OCI-LY7 (cell line): ENCODE measurements at regions not wholly inside any gene's neighbourhood (a gene's known extent, or its start where the extent isn't known, plus 50 kb on each side); places are given as distances from the start of the nearest gene placed in this dataset.

Source experiments
- BruUV-seq: library from RNA; stranded (reverse); fragments of 400-500 nt; replicated peaks from 2 replicates; lab custom pipeline; 2021; lab: Mats Ljungman, UMichigan
- CTCF ChIA-PET: fragments of 300-600 bp; sonication (Branson Sonifier 250); formaldehyde crosslinking; loops from one replicate; lab custom pipeline; 2022; ENCODE audit warnings: antibody characterized with exemption; ENCODE audit not compliant: unreplicated experiment; lab: Charles Lee
- POLR2A ChIA-PET: fragments of 300-600 bp; sonication (Branson Sonifier 250); formaldehyde crosslinking; loops from one replicate; lab custom pipeline; 2022; ENCODE audit warnings: antibody characterized with exemption; lab: Charles Lee
- DNase-seq: peaks from one replicate; pipeline ENCODE4 v3.0.0-alpha.2; 2015; ENCODE audit warnings: low spot score
- H2AFZ ChIP-seq: fragments of 200-600 bp; sonication (generic), shearing (Covaris generic); 2 replicates; pipeline ENCODE4 v1.6.1; 2014; ENCODE audit warnings: mild to moderate bottlenecking, antibody characterized with exemption, low read length, moderate library complexity
- H3K27ac ChIP-seq: fragments of 200-600 bp; sonication (generic); 2 replicates; pipeline ENCODE4 v1.5.1; 2014; ENCODE audit warnings: mixed run types, low read depth, mild to moderate bottlenecking, moderate library complexity, low read length, inconsistent platforms; ENCODE audit not compliant: poor library complexity, severe bottlenecking
- H3K36me3 ChIP-seq: fragments of 200-600 bp; sonication (generic); 2 replicates; pipeline ENCODE4 v1.6.1; 2014; ENCODE audit warnings: mild to moderate bottlenecking, antibody characterized with exemption, low read length, moderate library complexity, mixed read lengths; ENCODE audit not compliant: insufficient read depth
- H3K4me1 ChIP-seq: fragments of 200-600 bp; sonication (generic); 2 replicates; pipeline ENCODE4 v1.5.1; 2014; ENCODE audit warnings: mild to moderate bottlenecking, low read length; ENCODE audit not compliant: insufficient read depth, poor library complexity, severe bottlenecking
- H3K4me2 ChIP-seq: fragments of 200-600 bp; sonication (generic); 2 replicates; pipeline ENCODE4 v1.6.1; 2014; ENCODE audit warnings: mild to moderate bottlenecking, low read length
- H3K4me3 ChIP-seq: fragments of 200-600 bp; sonication (generic); 2 replicates; pipeline ENCODE4 v1.5.1; 2014; ENCODE audit warnings: mild to moderate bottlenecking, low read depth, low read length; ENCODE audit not compliant: poor library complexity, severe bottlenecking
- H3K79me2 ChIP-seq: fragments of 200-600 bp; sonication (generic); 2 replicates; pipeline ENCODE4 v1.6.1; 2016; ENCODE audit warnings: low read depth, mild to moderate bottlenecking, low read length, moderate library complexity, mixed read lengths; ENCODE audit not compliant: insufficient read depth
- H3K9me2 ChIP-seq: fragments of 200-600 bp; sonication (generic); 2 replicates; pipeline ENCODE4 v1.6.1; 2016; ENCODE audit warnings: mild to moderate bottlenecking, low read length, mixed read lengths; ENCODE audit not compliant: insufficient read depth
- H3K9me3 ChIP-seq: fragments of 200-600 bp; sonication (generic); 2 replicates; pipeline ENCODE4 v1.6.1; 2014; ENCODE audit warnings: mild to moderate bottlenecking, mixed run types, low read length, mixed read lengths
- H4K20me1 ChIP-seq: fragments of 200-600 bp; sonication (generic); 2 replicates; pipeline ENCODE4 v1.6.1; 2014; ENCODE audit warnings: mild to moderate bottlenecking, antibody characterized with exemption, low read length, moderate library complexity, mixed read lengths; ENCODE audit not compliant: insufficient read depth
- EZH2phosphoT487 ChIP-seq: fragments of 200-600 bp; sonication (generic); IDR thresholded peaks from 2 replicates; pipeline ENCODE4 v1.6.1; 2018; ENCODE audit warnings: low read depth, borderline replicate concordance, mild to moderate bottlenecking, mixed run types, antibody characterized with exemption, low read length, moderate library complexity, mixed read lengths
- intact Hi-C: fragments of 100-400 bp; cut with micrococcal nuclease; formaldehyde crosslinking; loops from one replicate; pipeline ENCODE4 v1.10.0; 2022; ENCODE audit not compliant: unreplicated experiment
- TF ChIP-seq, protein P1 (sequence below): fragments of 200-600 bp; sonication (generic); conservative IDR thresholded peaks from 2 replicates; pipeline ENCODE4 v1.5.1; 2014; ENCODE audit warnings: mild to moderate bottlenecking, antibody characterized with exemption, low read length, moderate library complexity, mixed read lengths

DNA sequence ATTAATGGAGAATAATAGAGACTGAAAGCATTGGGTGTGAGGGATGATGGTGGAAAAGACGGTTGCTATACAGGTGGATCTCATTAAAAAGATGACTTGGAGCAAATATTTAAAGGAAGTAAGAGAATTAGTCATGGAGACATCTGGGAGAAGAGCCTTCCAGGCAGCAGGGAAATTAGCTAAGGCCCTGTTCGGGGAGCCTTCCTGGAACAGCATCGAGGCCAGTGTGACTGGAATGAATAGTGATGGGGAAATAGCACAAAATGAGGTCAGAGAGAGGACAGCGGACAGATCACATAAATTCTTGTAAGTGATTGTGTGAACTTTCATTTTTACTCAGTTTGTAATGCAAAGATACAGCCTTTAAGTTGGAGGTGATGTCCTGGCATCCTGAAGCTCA is 842.3 kb downstream of the SLC6A15 start:
- DNase-seq = no peak
- H3K36me3 ChIP-seq = no peaks in the 10 kb centered on the region
- TF ChIP-seq, protein P1, sequence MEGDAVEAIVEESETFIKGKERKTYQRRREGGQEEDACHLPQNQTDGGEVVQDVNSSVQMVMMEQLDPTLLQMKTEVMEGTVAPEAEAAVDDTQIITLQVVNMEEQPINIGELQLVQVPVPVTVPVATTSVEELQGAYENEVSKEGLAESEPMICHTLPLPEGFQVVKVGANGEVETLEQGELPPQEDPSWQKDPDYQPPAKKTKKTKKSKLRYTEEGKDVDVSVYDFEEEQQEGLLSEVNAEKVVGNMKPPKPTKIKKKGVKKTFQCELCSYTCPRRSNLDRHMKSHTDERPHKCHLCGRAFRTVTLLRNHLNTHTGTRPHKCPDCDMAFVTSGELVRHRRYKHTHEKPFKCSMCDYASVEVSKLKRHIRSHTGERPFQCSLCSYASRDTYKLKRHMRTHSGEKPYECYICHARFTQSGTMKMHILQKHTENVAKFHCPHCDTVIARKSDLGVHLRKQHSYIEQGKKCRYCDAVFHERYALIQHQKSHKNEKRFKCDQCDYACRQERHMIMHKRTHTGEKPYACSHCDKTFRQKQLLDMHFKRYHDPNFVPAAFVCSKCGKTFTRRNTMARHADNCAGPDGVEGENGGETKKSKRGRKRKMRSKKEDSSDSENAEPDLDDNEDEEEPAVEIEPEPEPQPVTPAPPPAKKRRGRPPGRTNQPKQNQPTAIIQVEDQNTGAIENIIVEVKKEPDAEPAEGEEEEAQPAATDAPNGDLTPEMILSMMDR = no peak
- no peak for TF ChIP-seq EZH2phosphoT487
- H3K4me1 ChIP-seq = no peaks in the 10 kb centered on the region
- BruUV-seq = no TSS peak
- H3K79me2 ChIP-seq = no peaks in the 10 kb centered on the region
- no peaks in the 10 kb centered on the region for H4K20me1 ChIP-seq
- H2AFZ ChIP-seq = no peak overlapping the region
- intact Hi-C loops = no loop called here
- no peaks in the 10 kb centered on the region for H3K9me3 ChIP-seq
- H3K27ac ChIP-seq = no peak overlapping the region
- H3K4me3 ChIP-seq = no peak overlapping the region
- no peak overlapping the region for H3K4me2 ChIP-seq
- CTCF ChIA-PET = no interaction called here
- no peaks in the 10 kb centered on the region; the same call in 1 of the 2 replicates for H3K9me2 ChIP-seq
- POLR2A ChIA-PET = no interaction called here

- POLR2A ChIA-PET = no interaction called here
Observed at GRCh38 chr12:84069699-84070098, 842.9 kb downstream of the SLC6A15 start.

DNA sequence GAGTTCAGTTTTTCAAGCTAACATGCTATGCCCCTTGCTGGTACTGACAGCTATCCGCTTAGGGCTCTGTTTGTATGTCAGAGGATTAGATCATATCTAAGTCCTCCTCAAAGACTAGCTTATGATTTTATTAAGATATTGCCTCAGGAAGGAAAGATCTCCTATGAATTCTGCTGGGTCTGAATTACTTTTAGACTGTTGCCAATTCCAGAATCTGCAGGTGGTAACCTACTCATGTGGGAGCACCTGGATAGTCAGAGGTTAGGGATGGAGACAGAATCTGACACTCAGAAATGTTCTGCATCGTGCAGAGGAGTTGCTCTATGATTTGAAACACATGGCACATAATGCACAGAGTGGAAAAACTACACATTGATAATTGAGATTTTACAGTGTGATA is 843.4 kb downstream of the SLC6A15 start:
- no peak overlapping the region for H3K27ac ChIP-seq
- no TSS peak for BruUV-seq
- no peaks in the 10 kb centered on the region for H3K79me2 ChIP-seq
- POLR2A ChIA-PET = no interaction called here
- H3K4me3 ChIP-seq = no peak overlapping the region
- CTCF ChIA-PET = no interaction called here
- no peak for DNase-seq
- intact Hi-C loops = no loop called here
- no peak overlapping the region for H3K4me2 ChIP-seq
- H3K36me3 ChIP-seq = no peaks in the 10 kb centered on the region
- no peaks in the 10 kb centered on the region for H3K9me3 ChIP-seq
- TF ChIP-seq, protein P1 = no peak
- no peak for TF ChIP-seq EZH2phosphoT487
- no peaks in the 10 kb centered on the region for H4K20me1 ChIP-seq
- H3K9me2 ChIP-seq = no peaks in the 10 kb centered on the region; the same call in 1 of the 2 replicates
- no peaks in the 10 kb centered on the region for H3K4me1 ChIP-seq
- no peak overlapping the region for H2AFZ ChIP-seq

More at GRCh38 chr12:84069699-84070098, 842.9 kb downstream of the SLC6A15 start:
- TF ChIP-seq, protein P1 = no peak
- TF ChIP-seq EZH2phosphoT487 = no peak
- Histone ChIP-seq H3K4me3 (no peak overlapping the region), H3K79me2 (no peaks in the 10 kb centered on the region), H3K9me2 (no peaks in the 10 kb centered on the region; the same call in 1 of the 2 replicates), H4K20me1 (no peaks in the 10 kb centered on the region), H3K4me1 (no peaks in the 10 kb centered on the region), H2AFZ (no peak overlapping the region), H3K4me2 (no peak overlapping the region), H3K36me3 (no peaks in the 10 kb centered on the region), H3K27ac (no peak overlapping the region), H3K9me3 (no peaks in the 10 kb centered on the region)
- intact Hi-C loops = no loop called here
- CTCF ChIA-PET = no interaction called here
- DNase-seq = no peak
- no TSS peak for BruUV-seq
